OCI-LY7 (cell line): ENCODE measurements at regions not wholly inside any gene's neighbourhood (a gene's known extent, or its start where the extent isn't known, plus 50 kb on each side); places are given as distances from the start of the nearest gene placed in this dataset.

Experiments used
- BruUV-seq: library from RNA; stranded (reverse); fragments of 400-500 nt; replicated peaks from 2 replicates; lab custom pipeline; 2021; lab: Mats Ljungman, UMichigan
- CTCF ChIA-PET: fragments of 300-600 bp; sonication (Branson Sonifier 250); formaldehyde crosslinking; loops from one replicate; lab custom pipeline; 2022; ENCODE audit warnings: antibody characterized with exemption; ENCODE audit not compliant: unreplicated experiment; lab: Charles Lee
- POLR2A ChIA-PET: fragments of 300-600 bp; sonication (Branson Sonifier 250); formaldehyde crosslinking; loops from one replicate; lab custom pipeline; 2022; ENCODE audit warnings: antibody characterized with exemption; lab: Charles Lee
- DNase-seq: peaks from one replicate; pipeline ENCODE4 v3.0.0-alpha.2; 2015; ENCODE audit warnings: low spot score
- H2AFZ ChIP-seq: fragments of 200-600 bp; sonication (generic), shearing (Covaris generic); 2 replicates; pipeline ENCODE4 v1.6.1; 2014; ENCODE audit warnings: mild to moderate bottlenecking, antibody characterized with exemption, low read length, moderate library complexity
- H3K27ac ChIP-seq: fragments of 200-600 bp; sonication (generic); 2 replicates; pipeline ENCODE4 v1.5.1; 2014; ENCODE audit warnings: mixed run types, low read depth, mild to moderate bottlenecking, moderate library complexity, low read length, inconsistent platforms; ENCODE audit not compliant: poor library complexity, severe bottlenecking
- H3K36me3 ChIP-seq: fragments of 200-600 bp; sonication (generic); 2 replicates; pipeline ENCODE4 v1.6.1; 2014; ENCODE audit warnings: mild to moderate bottlenecking, antibody characterized with exemption, low read length, moderate library complexity, mixed read lengths; ENCODE audit not compliant: insufficient read depth
- H3K4me1 ChIP-seq: fragments of 200-600 bp; sonication (generic); 2 replicates; pipeline ENCODE4 v1.5.1; 2014; ENCODE audit warnings: mild to moderate bottlenecking, low read length; ENCODE audit not compliant: insufficient read depth, poor library complexity, severe bottlenecking
- H3K4me2 ChIP-seq: fragments of 200-600 bp; sonication (generic); 2 replicates; pipeline ENCODE4 v1.6.1; 2014; ENCODE audit warnings: mild to moderate bottlenecking, low read length
- H3K4me3 ChIP-seq: fragments of 200-600 bp; sonication (generic); 2 replicates; pipeline ENCODE4 v1.5.1; 2014; ENCODE audit warnings: mild to moderate bottlenecking, low read depth, low read length; ENCODE audit not compliant: poor library complexity, severe bottlenecking
- H3K79me2 ChIP-seq: fragments of 200-600 bp; sonication (generic); 2 replicates; pipeline ENCODE4 v1.6.1; 2016; ENCODE audit warnings: low read depth, mild to moderate bottlenecking, low read length, moderate library complexity, mixed read lengths; ENCODE audit not compliant: insufficient read depth
- H3K9me2 ChIP-seq: fragments of 200-600 bp; sonication (generic); 2 replicates; pipeline ENCODE4 v1.6.1; 2016; ENCODE audit warnings: mild to moderate bottlenecking, low read length, mixed read lengths; ENCODE audit not compliant: insufficient read depth
- H3K9me3 ChIP-seq: fragments of 200-600 bp; sonication (generic); 2 replicates; pipeline ENCODE4 v1.6.1; 2014; ENCODE audit warnings: mild to moderate bottlenecking, mixed run types, low read length, mixed read lengths
- H4K20me1 ChIP-seq: fragments of 200-600 bp; sonication (generic); 2 replicates; pipeline ENCODE4 v1.6.1; 2014; ENCODE audit warnings: mild to moderate bottlenecking, antibody characterized with exemption, low read length, moderate library complexity, mixed read lengths; ENCODE audit not compliant: insufficient read depth
- EZH2phosphoT487 ChIP-seq: fragments of 200-600 bp; sonication (generic); IDR thresholded peaks from 2 replicates; pipeline ENCODE4 v1.6.1; 2018; ENCODE audit warnings: low read depth, borderline replicate concordance, mild to moderate bottlenecking, mixed run types, antibody characterized with exemption, low read length, moderate library complexity, mixed read lengths
- intact Hi-C: fragments of 100-400 bp; cut with micrococcal nuclease; formaldehyde crosslinking; loops from one replicate; pipeline ENCODE4 v1.10.0; 2022; ENCODE audit not compliant: unreplicated experiment
- TF ChIP-seq, protein P1 (sequence below): fragments of 200-600 bp; sonication (generic); conservative IDR thresholded peaks from 2 replicates; pipeline ENCODE4 v1.5.1; 2014; ENCODE audit warnings: mild to moderate bottlenecking, antibody characterized with exemption, low read length, moderate library complexity, mixed read lengths

- intact Hi-C loops = no loop called here
These were observed 53.6 kb upstream of the ARHGEF7 start for GRCh38 chr13:111061358-111062045.

DNA sequence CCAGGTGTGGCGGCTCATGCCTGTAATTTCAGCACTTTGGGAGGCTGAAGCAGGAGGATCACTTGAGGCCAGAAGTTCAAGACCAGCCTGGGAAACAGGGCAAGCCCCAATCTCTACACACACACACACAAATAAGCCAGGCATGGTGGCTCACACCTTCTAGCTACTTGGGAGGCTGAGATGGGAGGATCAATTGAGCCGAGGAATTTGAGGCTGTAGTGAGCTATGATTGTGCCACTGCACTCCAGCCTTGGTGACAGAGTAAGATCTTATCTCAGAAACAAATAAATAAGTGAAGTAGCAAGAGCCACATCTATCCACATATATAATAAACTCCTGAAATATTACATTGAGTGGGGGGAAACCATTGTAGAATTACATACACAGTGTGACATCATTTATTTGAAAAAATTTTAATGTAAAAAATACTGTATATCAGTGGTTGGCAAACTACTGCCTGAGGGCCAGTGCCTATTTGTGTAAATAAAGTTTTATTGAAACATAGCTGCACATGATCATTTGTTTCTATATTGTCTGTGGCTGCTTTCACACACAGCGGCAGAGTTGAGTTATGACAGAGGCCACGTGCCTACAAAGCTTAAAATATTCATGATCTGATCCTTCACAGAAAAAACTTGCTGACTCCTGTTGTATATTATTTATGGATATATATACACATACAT is 54.7 kb upstream of the ARHGEF7 start:
- ChIA-PET POLR2A (interaction anchor here (0.7 kb wide), 1 partner anchor 74 kb away, joined by 3 read pairs; no protein-coding TSS in a partner anchor), CTCF (no interaction called here)
- H3K4me2 ChIP-seq = no peak overlapping the region

More at GRCh38 chr13:111061358-111062045, 53.6 kb upstream of the ARHGEF7 start:
- Histone ChIP-seq H3K79me2 (no peaks in the 10 kb centered on the region), H3K4me3 (no peak overlapping the region), H3K9me2 (no peaks in the 10 kb centered on the region), H3K4me1 (no peaks in the 10 kb centered on the region), H2AFZ (no peak overlapping the region), H3K36me3 (no peaks in the 10 kb centered on the region), H4K20me1 (no peaks in the 10 kb centered on the region), H3K27ac (no peak overlapping the region), H3K9me3 (no peaks in the 10 kb centered on the region), H3K4me2 (no peak overlapping the region)
- no peak for TF ChIP-seq EZH2phosphoT487
- TF ChIP-seq, protein P1, sequence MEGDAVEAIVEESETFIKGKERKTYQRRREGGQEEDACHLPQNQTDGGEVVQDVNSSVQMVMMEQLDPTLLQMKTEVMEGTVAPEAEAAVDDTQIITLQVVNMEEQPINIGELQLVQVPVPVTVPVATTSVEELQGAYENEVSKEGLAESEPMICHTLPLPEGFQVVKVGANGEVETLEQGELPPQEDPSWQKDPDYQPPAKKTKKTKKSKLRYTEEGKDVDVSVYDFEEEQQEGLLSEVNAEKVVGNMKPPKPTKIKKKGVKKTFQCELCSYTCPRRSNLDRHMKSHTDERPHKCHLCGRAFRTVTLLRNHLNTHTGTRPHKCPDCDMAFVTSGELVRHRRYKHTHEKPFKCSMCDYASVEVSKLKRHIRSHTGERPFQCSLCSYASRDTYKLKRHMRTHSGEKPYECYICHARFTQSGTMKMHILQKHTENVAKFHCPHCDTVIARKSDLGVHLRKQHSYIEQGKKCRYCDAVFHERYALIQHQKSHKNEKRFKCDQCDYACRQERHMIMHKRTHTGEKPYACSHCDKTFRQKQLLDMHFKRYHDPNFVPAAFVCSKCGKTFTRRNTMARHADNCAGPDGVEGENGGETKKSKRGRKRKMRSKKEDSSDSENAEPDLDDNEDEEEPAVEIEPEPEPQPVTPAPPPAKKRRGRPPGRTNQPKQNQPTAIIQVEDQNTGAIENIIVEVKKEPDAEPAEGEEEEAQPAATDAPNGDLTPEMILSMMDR = no peak
- no TSS peak for BruUV-seq
- no peak for DNase-seq
- ChIA-PET CTCF (no interaction called here), POLR2A (no interaction called here)

More for the DNA sequence above, 54.7 kb upstream of the ARHGEF7 start:
- Histone ChIP-seq H3K36me3 (no peaks in the 10 kb centered on the region), H3K4me3 (no peak overlapping the region), H3K27ac (no peak overlapping the region), H2AFZ (no peak overlapping the region), H4K20me1 (no peaks in the 10 kb centered on the region), H3K4me1 (no peaks in the 10 kb centered on the region), H3K9me2 (no peaks in the 10 kb centered on the region), H3K79me2 (no peaks in the 10 kb centered on the region), H3K9me3 (no peaks in the 10 kb centered on the region)
- intact Hi-C loops = no loop called here
- no TSS peak for BruUV-seq
- TF ChIP-seq, protein P1 = no peak
- no peak for TF ChIP-seq EZH2phosphoT487
- no peak for DNase-seq
